MM.1S (cell line): ENCODE measurements at regions not wholly inside any gene's neighbourhood (a gene's known extent, or its start where the extent isn't known, plus 50 kb on each side); places are given as distances from the start of the nearest gene placed in this dataset.

Experiments
- CTCF ChIP-seq: fragments of 300-600 bp; sonication (generic); IDR thresholded peaks from 2 replicates; pipeline ENCODE4 v1.5.1; 2016; ENCODE audit warnings: antibody characterized with exemption, low read length, mixed read lengths
- EZH2phosphoT487 ChIP-seq: fragments of 300-600 bp; sonication (generic); IDR thresholded peaks from 2 replicates; pipeline ENCODE4 v1.6.1; 2018; ENCODE audit warnings: antibody characterized with exemption, low read length

GRCh38 chr2:144152817-144153271 lies 367.1 kb downstream of the ZEB2 start:
- TF ChIP-seq EZH2phosphoT487 (no peak), CTCF (no peak)
